ENCODE measurements at regions not wholly inside any gene's neighbourhood (a gene's known extent, or its start where the extent isn't known, plus 50 kb on each side); places are given as distances from the start of the nearest gene placed in this dataset.

GRCh38 chr1:177632923-177633615 is 336.8 kb downstream of the SEC16B start:
- DNase-seq, result no peak

DNA sequence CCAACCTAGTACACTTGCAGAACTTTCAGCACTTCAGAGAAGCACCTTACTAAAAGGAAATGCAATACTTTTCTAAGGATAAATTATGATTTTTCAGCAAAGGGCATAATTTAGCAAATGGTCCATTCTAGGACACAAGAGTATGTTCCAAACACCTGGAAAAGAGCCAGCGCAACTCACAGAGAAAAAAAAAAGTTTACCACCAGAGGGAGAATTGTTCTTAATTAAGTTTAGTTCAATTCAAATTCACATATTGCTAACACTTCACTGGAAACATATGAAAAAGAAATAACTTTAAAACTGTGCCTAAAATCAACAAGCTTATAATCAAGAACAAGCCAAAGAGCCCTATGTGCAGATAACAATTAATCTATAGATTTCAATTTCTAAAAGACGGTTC is 338.1 kb downstream of the SEC16B start:
- DNase-seq, result no peak

- no peak for DNase-seq
These were observed 340.3 kb downstream of the SEC16B start for GRCh38 chr1:177629526-177629925.

GRCh38 chr1:177627148-177627910 is 342.5 kb downstream of the SEC16B start:
- DNase-seq, result no peak

DNA sequence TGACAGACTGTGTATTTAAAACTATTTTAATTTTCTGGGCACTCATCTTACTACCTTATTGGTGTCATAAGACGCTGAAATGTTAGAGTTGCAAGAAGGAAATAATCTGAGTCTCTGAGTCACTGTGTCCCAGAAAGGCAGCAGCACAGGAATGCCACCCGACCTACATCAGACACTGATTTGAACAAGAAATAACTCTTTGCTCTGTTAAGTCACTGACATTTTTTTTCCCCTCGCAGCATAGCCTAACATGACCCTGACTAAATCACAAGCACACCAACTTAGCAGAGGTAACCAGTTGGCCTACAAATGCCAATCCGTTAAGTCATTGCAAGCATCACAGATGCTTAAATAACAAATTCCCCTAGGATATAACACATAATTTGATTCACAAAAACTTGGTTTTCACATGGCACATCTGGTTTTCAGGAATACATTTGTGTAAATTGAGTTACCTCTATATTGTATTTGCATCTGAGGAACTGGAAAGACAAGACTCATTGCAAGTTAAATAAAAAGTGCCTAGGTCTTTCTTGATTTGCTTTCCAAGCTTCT is 349.1 kb downstream of the SEC16B start:
- DNase-seq, result no peak

- DNase-seq, result no peak
These were observed 354.6 kb downstream of the SEC16B start for GRCh38 chr1:177615251-177615650.

GRCh38 chr1:177611402-177611801 is 358.5 kb downstream of the SEC16B start:
- DNase-seq, result no peak

GRCh38 chr1:177609953-177610352 is 359.9 kb downstream of the SEC16B start:
- no peak for DNase-seq

GRCh38 chr1:177600936-177601335 is 368.9 kb downstream of the SEC16B start:
- DNase-seq, result no peak

DNA sequence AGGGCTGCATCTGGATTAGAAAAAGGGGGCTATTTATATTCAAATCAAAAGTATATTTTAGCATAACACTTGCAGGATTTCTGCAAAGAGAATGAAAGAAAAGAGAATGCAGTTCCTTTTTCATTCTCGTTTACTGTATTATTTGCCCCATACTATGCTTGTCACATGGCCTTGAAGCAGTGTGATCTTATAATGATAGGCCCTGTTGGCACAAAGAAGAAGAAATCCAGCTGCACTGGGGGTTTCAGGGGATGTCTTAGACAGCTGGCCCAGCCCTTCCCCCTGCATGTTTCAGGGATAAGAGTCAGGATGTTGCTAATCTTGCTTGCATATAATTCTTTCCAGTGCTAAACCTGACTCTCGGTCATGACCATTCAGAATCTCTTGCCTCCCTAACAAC is 369.5 kb downstream of the SEC16B start:
- DNase-seq, result no peak

DNA sequence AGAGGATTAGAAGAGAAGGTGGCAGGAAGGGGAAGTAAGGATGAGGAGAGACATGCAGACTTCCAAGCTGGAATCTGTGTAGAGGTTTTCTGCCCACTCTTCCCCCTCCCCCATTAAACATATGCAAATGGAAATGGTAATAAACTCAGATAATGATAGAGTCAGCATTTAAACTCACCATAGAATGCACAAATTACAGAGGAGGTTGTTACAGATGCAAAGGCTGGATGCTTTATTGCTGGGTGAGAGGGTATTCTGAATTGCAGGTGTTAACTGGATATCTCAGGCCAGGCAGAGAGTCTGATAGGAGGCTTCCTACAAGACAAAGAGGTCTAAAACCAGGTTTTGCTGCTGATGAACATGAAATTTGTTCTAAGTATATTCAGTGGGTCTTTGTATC is 372.5 kb downstream of the SEC16B start:
- no peak for DNase-seq

- no peak for DNase-seq
These were observed 373.4 kb downstream of the SEC16B start for GRCh38 chr1:177596485-177596884.

GRCh38 chr1:177593105-177593504 is 376.8 kb downstream of the SEC16B start:
- DNase-seq, result no peak

GRCh38 chr1:177592624-177593023 is 377.2 kb downstream of the SEC16B start:
- no peak for DNase-seq

DNA sequence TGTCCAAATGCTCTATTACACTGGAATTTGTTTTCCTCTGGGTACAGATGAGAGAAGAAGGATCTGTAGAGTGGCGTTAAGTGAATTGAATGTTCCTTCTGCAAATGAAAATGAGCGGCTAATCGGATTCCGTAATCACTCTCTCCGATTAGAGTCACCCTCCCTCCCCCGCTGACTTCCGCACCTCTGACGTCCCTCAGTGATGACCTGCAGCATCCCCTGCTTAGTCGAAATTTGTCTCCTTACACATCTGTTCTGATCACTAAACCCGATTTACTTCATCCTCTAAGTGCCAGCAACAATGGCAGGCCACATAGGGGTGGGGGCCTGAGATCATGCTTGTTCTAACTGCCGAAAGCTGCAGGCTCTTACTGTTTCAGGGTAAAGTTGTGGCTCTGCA is 378.7 kb downstream of the SEC16B start:
- DNase-seq, result no peak

DNA sequence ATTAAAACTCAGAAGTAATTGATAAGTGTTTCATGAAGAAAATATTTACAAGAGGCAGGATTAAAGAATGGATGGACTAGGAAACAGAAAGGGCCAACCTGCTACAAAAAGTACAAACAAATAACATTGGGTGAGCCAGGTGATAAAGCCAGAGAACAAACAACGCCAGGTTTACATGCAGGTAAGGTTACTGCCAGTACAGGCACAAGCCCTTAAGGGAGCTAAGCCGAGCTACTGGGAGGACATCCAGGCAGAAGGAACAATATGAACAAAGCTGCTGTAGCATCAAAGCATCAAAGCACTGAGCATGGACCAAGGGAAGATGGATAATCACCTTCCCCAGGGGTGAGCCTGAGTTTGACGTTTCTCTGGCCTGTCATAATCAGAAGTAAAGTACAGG is 380.7 kb downstream of the SEC16B start:
- no peak for DNase-seq

GRCh38 chr1:177586429-177586828 is 383.4 kb downstream of the SEC16B start:
- DNase-seq, result no peak

DNA sequence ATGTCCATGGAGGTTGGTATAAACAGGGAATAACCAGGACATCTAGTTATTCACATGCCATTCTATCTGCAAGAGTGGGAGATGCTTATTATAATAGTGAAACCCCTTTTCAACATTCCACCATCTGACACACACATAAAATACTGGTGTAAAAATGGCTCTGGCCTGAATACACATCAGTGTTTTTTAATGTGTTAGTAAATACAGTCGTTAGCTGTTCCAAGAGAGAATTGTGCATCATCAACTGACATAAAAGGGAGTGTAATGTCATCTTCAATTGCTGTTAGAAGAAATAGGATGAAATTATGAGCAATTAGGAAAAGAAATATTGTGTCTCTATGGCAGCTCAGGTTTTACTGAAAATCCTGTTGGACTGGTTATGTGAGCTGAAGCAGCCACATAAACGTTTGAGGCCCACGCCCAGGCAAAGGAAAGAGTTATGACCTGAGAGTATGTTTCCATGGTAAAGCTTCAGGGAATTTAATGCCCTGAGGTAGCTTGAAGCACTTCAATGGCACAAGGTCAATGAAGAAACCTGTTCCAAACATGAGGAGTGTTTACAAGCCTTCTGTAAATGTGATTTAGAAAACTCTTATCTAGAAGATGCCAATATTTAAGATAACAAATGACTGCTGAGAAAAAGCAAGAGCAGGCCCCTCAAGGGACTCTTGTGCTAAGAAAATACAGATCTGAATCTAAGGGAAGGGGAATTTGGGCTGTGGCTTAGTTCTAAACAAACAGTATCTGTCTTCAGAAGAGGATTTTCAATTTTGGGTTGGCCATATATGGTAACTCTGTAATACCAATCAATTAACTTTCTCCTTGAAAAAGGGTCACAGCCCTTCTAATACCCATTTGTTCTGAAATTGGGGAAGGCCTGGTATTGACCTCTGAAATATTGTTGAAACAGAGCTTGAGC is 384.3 kb downstream of the SEC16B start:
- no peak for DNase-seq

DNA sequence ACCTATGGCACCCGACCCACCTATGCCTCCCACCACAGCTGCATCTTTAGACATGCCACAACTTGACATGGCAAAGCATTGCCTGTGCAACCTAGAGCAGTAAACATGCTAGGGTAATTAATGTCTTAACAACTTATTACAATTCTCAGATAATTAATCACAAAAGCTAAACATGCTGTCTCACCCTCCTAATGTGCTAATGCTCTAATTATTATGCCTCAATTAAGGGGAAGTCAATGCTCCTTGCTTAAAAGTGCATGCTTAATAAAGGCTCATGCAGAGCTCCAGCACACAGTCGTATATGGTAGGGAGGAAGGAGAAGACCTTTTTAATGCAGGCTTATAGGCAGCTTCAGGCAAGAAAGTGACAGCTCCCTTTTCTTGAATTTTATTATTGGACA is 396.0 kb downstream of the SEC16B start:
- no peak for DNase-seq

- no peak for DNase-seq
These were observed 398.3 kb downstream of the SEC16B start for GRCh38 chr1:177571485-177572076.

GRCh38 chr1:177571076-177571475 is 398.8 kb downstream of the SEC16B start:
- no peak for DNase-seq

GRCh38 chr1:177569476-177569875 is 398.7 kb downstream of the BRINP2 start:
- DNase-seq, result no peak

DNA sequence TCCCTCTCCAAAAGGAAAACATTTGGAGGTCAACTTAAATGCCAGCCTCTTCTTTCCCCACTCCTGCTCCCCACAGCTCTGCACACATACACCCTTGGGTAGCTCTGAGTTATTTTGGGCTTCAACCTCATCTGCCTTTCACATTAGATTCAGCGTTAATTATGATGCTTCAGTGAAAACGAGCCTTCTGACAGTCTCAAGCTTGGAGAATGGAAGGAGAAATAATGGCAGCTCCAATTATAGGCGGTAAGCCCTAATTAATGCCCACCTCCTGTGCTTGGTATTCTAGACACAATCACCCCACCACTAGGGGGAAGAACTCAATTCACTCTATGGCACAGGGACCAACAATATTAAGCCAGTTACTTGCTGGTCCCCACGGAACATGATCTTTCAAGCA is 397.9 kb downstream of the BRINP2 start:
- DNase-seq, result no peak
